Cerebellar cortex (tissue), 1 donor: ENCODE measurements at regions not wholly inside any gene's neighbourhood (a gene's known extent, or its start where the extent isn't known, plus 50 kb on each side); places are given as distances from the start of the nearest gene placed in this dataset.

Experiments
- DNase-seq: peaks from one replicate; pipeline ENCODE4 v3.0.0-alpha.2; 2015; ENCODE audit warnings: low spot score

- no peak for DNase-seq
Observed at GRCh38 chr9:118418887-118419565, 714.8 kb downstream of the TLR4 start.

DNA sequence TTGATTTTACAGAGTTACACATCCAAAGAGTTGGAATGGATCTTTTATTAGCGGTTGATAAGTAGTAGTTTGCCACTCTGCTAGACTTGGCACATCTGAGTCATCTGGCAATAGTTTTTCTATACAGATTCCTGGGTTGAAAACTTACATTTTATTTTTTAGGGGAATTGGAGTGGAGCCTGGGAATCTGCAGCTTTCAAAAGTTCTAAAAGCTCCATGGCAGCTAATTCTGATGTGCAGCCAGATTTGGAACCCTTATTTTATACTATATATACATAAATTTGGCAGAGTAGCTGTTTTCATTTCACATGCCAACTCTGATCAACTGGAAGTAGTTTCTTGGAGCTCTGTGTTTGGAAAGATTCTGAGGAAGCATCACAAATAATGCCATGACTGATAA lies 715.5 kb downstream of the TLR4 start:
- DNase-seq, result no peak

DNA sequence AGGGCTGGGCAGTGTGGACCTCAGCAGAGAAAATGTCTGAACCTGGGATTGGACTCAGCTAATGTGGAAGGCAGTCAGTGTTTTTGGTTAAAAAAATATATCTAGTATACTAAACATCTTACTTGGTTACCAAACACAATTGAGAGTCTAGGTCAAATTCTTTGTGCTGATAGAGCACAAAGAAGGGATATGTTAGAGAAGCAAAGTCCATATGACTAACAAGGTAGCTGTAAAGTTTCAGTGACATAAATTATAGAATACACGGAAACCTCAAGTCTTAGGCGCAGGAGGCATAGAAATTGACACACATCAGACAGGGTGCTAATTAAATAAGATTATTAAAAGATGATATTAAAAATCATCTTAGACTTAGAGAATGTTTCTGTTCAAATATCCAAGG lies 718.3 kb downstream of the TLR4 start:
- DNase-seq, result no peak

- no peak for DNase-seq
Observed at GRCh38 chr9:118423021-118423420, 718.8 kb downstream of the TLR4 start.

DNA sequence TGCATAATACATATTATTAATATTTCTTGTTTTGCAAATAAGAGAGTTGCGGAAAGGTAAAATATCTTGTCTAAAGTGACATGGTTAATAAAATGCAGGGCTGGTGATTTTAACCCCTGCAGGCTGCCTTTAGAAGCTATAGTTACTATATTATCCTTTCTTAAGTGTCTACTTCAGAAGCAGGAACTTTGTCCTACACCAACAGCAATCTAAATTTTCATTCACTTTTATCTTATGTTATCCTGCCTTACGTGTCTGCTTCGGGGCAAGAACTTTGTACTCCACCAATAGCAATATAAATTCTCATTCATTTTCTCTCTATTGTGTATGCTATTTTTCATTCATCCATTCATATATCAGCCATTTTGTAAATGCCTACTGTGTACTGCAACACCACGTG lies 719.5 kb downstream of the TLR4 start:
- DNase-seq, result no peak

DNA sequence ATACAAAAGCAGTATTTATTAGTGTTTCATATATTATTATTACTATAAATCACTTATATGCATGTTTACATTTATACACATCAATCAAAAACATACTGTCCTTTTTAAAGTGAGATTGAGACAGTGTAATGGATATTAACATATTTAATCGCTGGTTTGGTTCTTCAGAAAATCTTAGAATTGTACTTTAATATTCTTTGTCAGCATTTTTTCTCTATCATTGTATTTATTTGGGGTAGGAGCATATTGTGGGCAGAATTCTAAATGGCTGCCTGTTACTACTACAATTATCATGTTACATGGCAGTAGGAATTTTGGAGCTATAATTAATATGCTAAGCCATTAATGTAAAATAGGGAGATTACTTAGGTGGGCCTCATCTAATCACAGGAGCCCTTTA lies 722.6 kb downstream of the TLR4 start:
- no peak for DNase-seq

DNA sequence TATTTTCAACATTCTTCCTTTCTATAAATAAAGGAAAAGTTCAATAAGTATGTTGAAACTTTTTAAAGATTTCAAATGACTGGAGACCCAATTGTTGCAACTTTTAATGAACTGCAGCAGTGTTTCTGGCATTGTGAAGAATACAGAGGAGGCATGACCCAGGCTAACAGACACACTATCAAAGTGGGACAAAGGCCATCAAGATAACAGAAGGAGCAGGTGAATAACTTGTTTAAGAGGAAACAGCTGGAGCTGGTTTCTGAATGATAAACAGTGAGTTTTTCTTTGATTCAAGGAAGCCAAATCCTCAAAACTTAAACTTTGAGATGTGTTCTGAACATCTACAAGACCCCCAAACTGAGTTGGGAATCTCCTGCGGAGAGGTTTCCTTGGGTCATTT lies 734.6 kb downstream of the TLR4 start:
- DNase-seq, result no peak

DNA sequence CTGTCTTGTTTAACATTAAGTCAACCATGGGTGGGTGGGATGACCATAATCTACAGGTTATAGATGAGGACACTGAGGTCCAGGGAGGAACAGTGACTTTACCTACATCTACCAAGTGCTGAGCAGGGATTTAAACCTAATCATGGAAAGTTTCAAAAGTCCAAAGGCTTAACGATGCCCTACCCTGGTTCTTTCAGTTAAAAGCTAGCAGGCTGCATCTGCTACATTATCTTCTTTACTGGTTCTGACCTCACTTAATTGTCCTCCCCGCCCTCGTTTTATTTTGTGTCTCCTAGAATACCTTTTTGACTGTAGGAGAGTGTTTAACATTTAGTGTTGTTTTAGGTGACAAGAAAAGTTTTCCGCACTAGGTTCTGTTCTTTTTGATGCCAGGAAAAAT lies 735.2 kb downstream of the TLR4 start:
- DNase-seq, result no peak

GRCh38 chr9:118444403-118444802 lies 740.2 kb downstream of the TLR4 start:
- DNase-seq, result peak; percentile 68

DNA sequence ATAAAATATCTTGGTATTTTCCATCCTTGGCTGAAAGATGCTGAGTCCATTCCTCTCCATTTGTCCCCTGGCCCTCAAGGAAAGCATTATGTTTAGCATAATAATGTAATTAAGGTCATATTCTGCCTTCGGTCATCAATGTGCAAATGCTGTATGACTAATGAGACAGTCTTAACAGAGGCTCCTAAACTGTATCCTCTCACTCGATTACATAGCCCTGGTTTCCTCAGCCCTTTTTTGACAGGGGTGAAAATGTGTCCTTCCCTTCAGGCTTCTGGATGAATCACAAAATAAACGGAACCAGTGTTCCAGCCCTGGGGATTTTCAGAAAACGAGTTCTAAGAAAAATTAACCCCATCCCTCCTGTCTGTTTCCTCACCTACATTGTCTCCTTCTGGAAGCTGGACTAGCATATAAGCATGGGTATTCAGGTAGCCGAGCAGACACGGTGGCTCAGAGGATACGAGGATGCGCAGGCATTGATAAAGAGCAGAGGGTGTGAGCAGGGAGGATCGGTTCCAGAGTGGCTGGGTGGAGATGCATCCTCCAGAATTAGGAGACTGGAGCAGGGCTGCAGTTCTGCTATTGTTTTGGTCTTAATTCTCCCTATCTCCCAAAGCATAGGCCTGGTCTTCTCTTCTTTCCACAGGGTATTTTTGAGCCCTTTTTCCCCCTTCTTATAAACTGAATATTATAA lies 742.9 kb downstream of the TLR4 start:
- DNase-seq, result peak; percentile 63

DNA sequence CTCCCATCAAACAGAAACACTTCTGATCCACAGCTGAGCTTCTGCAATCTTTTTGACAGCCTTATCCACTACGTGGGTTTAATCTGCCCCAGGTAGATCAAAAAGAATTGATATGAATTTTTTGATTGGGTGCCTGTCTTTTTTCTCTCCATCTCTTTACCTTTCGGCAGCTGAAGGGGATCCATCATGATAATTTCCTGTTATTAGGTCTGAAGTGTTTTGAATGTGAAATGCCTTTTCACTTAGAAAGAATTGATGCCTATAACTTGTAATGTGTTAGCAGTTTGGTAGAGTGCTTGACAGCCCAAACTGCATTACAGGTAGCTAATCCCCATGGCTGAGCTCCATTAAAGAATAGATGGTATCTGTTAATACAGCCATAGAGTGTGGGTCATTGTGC lies 745.4 kb downstream of the TLR4 start:
- DNase-seq, result no peak

DNA sequence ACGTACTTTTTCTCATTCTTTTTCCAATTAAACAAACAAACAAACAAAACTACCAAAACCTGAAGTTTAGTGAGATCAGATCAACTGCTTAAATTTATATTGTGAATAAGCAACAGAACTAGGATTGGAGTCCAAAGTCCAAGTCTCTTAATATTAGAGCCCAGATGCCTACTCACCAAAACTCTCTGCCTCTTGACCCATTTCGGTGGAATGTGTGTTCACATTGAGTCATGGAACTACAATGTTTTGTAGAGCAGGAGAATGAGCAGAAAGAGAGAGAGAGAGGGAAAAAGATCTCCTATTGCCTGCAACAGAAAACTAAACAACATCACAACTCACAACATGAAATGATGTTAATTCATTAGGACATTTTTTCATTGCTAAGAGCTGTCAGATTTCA lies 751.1 kb downstream of the TLR4 start:
- DNase-seq, result no peak

GRCh38 chr9:118455788-118456187 lies 751.6 kb downstream of the TLR4 start:
- no peak for DNase-seq

DNA sequence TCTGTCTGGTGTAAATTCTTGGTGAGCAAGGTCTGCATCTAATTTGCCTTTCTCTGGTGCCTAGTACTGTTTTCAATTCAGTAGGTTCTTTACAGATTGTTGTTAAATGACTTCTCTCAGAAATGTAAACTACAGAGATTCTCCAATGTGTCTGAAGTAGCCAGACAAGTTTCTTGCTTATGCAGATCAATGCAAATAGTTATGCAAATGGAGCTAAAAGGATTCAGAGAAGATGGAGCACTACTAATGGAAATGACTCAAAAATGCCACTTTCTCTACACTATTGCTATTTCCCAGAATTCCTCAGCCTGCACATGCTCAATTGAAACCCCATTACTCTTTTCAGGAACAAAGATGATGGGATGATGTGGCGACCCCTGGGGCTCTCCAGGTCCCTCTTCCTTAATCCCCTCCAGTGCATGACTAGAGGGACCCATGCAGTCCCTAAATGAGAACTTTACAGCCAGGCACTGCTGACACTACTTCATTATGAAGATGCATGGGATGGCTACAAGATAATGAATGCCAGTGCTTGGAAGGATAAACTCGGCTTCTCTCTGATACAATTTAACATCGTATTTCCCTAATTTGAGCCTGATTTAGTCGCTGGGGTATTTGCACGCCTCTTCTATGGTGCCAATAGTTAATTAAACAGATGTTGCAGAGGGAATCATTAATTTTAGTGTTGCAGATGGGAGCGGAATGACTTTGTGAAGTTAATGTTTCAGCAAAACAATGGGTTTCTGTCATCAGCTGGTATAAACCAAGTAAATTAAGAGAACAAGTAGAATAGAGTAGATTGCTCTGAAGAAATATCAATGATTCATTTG lies 753.2 kb downstream of the TLR4 start:
- DNase-seq, result no peak

- DNase-seq, result peak; percentile 97
Observed at GRCh38 chr9:118459913-118460312, 755.7 kb downstream of the TLR4 start.

DNA sequence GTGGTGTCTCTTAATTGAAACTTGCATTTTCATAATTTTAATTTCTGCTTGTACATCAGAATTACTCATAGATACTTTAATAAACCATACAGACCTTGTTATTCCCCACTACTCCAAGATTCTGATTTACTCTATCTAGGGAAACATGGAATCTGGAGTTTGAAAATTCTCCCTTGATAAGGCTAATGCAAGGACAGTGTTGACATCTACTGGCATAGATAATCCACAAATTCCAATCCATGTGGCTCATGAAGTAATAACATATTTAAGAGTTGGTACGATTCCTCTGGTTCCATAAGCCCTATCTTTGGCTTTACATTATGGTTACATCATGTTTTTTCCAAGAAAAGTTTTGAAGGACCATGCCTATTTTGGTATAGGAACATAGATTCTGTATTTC lies 759.2 kb downstream of the TLR4 start:
- no peak for DNase-seq

DNA sequence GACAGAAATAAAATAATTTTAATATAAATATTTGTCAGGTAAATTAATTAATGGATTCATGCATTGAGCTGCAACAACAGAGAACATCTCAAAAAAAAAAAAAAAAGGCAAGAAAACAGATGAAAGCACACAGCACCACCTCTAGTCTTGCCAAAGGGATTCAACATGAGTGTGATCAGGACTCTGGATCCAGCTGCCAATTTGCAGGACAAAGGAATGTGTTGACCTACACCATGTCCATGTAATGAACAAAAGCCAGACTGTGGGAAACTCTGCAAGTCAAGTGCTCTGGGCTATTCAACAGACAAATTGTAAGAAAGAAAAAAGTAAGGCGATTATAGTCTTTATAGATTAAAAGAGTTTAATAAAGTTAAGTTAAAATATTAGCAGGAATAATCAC lies 769.3 kb downstream of the TLR4 start:
- DNase-seq, result no peak

GRCh38 chr9:118478752-118479151 lies 774.5 kb downstream of the TLR4 start:
- no peak for DNase-seq

- DNase-seq, result no peak
Observed at GRCh38 chr9:118482306-118482705, 778.1 kb downstream of the TLR4 start.

DNA sequence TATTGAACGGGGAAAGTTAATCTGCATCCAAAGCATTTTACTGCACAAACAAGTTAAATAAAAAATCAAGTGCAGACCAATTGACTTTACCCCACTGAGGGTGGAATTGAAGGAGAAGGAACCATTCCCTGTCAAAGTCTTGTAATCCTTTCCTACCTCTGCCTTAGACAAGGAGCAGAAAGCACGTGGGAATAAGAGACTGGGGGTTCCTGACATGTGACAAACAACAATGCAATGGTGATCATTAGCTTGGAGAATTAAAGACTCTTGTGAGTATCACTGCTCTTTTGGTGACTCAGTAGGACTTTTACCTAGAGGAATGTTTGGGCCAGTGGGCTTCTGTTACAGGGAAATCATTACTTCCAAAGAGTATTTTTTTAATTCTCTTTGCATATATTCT lies 779.5 kb downstream of the TLR4 start:
- no peak for DNase-seq

GRCh38 chr9:118503236-118503635 lies 799.0 kb downstream of the TLR4 start:
- DNase-seq, result no peak

- DNase-seq, result no peak
Observed at GRCh38 chr9:118510711-118511110, 806.5 kb downstream of the TLR4 start.

DNA sequence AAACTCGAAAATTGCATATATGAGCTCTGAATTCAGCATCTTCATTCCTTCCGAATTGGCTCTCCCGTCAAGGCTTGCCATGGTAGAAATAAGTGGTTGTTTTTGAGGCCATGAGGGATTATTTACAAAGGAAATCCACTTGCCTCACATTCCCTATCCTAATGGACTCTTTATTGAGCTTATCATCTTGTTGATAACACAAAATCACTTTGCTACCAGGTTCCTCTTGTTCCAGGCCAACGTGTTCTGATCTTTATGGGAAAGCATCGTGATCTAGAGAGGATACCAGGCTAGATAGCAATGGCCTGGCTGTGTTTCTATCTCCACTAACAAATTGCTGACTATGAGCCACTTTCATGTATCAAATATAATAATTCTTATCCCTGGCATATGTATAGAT lies 811.7 kb downstream of the TLR4 start:
- DNase-seq, result no peak
